NB4 (cell line): ENCODE measurements at regions not wholly inside any gene's neighbourhood (a gene's known extent, or its start where the extent isn't known, plus 50 kb on each side); places are given as distances from the start of the nearest gene placed in this dataset.
"Not testable (repeated sequence)": the region's sequence is repeated elsewhere in the genome, so short reads cannot be mapped to it uniquely, and the experiment has no call there.

ENCODE experiments used
- DNase-seq: peaks from one replicate; pipeline ENCODE4 v3.0.0; 2010; ENCODE audit warnings: low read depth
- H3K4me3 ChIP-seq: one replicate; pipeline ENCODE4 v1.5.1; 2011; ENCODE audit warnings: mild to moderate bottlenecking, low read depth, low read length, moderate library complexity
- CTCF ChIP-seq: IDR thresholded peaks from one replicate; pipeline ENCODE4 v1.5.1; 2012; ENCODE audit warnings: low read depth, low read length
- MAX ChIP-seq: IDR thresholded peaks from 2 replicates; pipeline ENCODE4 v1.6.1; 2011; ENCODE audit warnings: low read depth, low read length
- MYC ChIP-seq: IDR thresholded peaks from 2 replicates; pipeline ENCODE4 v1.6.1; 2011; ENCODE audit warnings: low read depth, low read length
- POLR2A ChIP-seq: IDR thresholded peaks from 2 replicates; pipeline ENCODE4 v1.6.1; 2011; ENCODE audit warnings: mild to moderate bottlenecking; ENCODE audit not compliant: insufficient read length; ENCODE audit errors: extremely low read depth

GRCh38 chr20:40019510-40019909, 669.5 kb downstream of the MAFB start:
- no peak for DNase-seq
- no peak for TF ChIP-seq POLR2A
- no peak for TF ChIP-seq MYC
- no peak for TF ChIP-seq CTCF
- no peak for TF ChIP-seq MAX
- H3K4me3 ChIP-seq, result no peak overlapping the region

- TF ChIP-seq MAX, result no peak
- TF ChIP-seq MYC, result no peak
- no peak for TF ChIP-seq POLR2A
- no peak for TF ChIP-seq CTCF
- no peak for DNase-seq
- no peak overlapping the region for H3K4me3 ChIP-seq
Measured at GRCh38 chr20:40017765-40018164, 671.3 kb downstream of the MAFB start.

GRCh38 chr20:40016890-40017289, 672.1 kb downstream of the MAFB start:
- no peak for DNase-seq
- TF ChIP-seq CTCF (no peak), POLR2A (no peak), MYC (no peak), MAX (no peak)
- H3K4me3 ChIP-seq, result no peak overlapping the region

- no peak for TF ChIP-seq MAX
- TF ChIP-seq CTCF, result no peak
- no peak for TF ChIP-seq POLR2A
- TF ChIP-seq MYC, result no peak
- no peak for DNase-seq
- H3K4me3 ChIP-seq, result no peak overlapping the region
Measured at GRCh38 chr20:40016392-40016791, 672.6 kb downstream of the MAFB start.

- H3K4me3 ChIP-seq, DNase-seq: not testable (repeated sequence)
Measured at GRCh38 chr20:40012026-40012425, 677.0 kb downstream of the MAFB start.

GRCh38 chr20:40010483-40010882, 678.6 kb downstream of the MAFB start:
- H3K4me3 ChIP-seq, result no peak overlapping the region
- TF ChIP-seq CTCF (no peak), POLR2A (no peak), MYC (no peak), MAX (no peak)
- no peak for DNase-seq
